ENCODE measurements at regions not wholly inside any gene's neighbourhood (a gene's known extent, or its start where the extent isn't known, plus 50 kb on each side); places are given as distances from the start of the nearest gene placed in this dataset.

DNA sequence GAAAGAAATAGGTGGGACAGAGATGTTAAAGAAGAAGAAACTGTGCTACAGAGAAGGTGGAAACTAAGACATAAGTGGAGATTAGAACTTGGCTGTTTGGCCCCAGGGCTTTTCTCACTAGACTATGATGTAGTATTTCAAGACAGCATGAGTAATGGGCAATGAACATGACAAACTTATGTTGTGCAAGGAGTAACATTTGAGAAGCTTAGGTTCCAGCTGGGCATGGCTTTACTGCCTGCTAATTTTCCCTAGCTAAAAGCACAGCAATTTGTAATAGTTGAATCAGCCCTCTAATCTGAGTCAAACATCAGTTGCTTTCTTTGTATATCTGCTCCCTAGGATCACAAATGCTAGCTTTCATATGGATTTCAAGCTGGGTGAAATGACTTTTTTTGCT lies 294.3 kb upstream of the BMP2 start:
- intact Hi-C loops (cut with DNase I), result no loop called here
- DNase-seq, result no peak

DNA sequence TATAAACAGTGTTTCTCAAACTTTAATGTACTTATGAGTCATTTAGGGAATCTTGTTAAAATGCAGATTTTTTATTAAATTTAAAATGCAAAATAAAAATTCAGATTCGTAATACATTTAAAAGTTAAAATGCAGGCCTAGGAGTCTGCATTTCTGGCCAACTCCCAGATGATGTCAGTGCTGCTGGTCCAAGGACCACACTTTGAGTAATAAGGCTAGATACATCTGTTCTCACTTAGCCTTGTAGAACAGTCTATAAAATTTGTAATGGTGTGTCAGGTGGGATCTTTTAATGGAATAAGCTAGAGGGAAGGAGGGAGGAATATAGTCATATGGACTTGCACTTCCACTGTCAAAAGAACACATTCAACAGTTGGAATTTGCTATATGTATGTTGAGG lies 295.6 kb upstream of the BMP2 start:
- intact Hi-C loops (cut with DNase I), result no loop called here
- DNase-seq, result no peak

DNA sequence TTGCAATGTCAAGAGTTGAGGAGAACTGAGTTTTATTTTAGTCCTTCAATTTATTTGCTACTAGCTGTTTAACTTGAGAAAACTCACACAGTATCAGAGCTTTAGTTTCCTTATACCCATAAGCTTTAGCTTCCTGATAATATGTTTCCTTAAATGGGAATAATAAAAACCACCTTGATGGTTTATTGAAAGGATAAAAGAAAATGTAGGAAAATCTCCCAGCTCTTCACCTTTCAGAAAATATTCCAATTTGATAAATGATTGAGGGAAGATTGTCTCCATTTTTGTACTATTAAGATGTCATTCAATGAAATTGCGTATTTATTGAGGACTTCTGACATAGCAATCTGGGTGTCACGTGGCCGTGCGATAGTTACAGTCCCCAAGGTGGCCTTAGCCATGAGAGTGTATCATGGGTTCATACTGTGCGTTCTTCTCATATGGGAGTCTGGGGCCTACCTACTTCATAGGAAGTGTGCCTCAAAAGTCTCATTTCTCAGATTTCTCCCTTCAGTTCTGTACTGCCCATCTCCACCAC lies 296.3 kb upstream of the BMP2 start:
- intact Hi-C loops (cut with DNase I), result no loop called here
- DNase-seq, result no peak

DNA sequence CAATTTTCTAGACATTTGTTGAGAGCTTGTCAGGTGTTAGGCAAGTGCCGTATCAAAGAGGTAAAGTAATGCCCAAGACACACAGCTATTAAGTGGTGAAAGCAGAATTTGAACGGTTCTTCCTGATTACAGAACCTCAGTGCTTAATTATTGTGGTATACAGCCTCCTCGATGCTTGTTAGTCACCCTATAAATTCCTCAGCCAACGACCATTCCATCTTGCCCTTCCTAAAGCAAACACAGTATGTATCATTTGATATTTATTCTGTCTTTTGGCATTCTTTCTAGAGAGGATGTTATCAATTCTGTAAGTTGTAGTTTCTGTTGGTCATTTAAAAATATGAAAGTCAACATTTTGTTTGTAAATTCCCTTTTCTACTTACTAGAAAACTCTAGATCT lies 297.8 kb upstream of the BMP2 start:
- intact Hi-C loops (cut with DNase I), result no loop called here
- no peak for DNase-seq

DNA sequence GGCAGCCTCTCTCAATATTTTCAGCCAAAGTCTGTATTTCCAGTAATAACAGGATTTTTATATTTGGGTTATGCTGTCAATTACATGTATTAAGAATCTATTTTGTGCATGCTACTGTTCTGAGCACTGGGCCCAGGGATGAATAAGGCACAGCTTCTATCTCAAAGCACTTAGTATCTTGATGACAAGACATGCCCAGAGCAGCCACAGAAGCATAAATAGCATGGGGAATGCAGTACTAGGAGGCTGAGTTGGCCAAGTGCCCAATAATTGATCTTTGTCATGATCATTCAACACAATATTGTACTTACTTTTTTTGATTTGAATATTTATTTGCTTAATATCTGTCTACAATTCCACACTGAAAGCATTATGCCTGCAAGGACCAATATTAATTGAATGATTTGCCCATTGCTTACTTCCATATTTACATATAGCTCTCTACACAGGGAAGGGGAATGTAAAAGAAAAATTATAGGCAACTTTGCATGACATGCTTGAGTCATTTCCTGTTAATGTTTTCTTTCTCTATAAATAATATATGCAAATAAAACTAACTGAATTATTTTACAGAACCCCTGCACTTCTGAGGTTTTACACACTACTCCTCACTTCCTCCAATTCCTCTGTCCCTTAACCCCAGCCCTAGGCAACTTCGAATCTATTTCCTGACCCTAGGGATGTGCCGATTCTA lies 298.9 kb upstream of the BMP2 start:
- no peak for DNase-seq
- intact Hi-C loops (cut with DNase I), result no loop called here

DNA sequence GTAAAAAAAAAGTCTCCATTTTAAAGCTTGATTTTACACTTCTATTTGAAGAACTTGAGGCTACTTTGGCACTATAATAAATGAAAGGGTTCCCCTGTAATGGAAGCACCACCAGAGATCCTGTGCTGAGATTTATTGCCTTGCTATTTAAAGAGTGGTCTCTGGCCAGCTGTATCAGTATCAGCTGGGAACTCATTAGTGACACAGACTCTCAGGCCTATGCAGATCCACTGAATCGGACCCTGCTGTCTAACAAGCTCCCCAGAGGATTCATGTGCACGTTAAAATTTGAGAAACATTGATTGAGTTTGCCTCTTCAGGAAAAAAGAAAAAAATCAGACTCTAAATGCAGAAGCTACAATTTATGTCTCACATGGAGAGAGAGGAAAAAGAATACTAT lies 299.9 kb upstream of the BMP2 start:
- no peak for DNase-seq
- intact Hi-C loops (cut with DNase I), result no loop called here

DNA sequence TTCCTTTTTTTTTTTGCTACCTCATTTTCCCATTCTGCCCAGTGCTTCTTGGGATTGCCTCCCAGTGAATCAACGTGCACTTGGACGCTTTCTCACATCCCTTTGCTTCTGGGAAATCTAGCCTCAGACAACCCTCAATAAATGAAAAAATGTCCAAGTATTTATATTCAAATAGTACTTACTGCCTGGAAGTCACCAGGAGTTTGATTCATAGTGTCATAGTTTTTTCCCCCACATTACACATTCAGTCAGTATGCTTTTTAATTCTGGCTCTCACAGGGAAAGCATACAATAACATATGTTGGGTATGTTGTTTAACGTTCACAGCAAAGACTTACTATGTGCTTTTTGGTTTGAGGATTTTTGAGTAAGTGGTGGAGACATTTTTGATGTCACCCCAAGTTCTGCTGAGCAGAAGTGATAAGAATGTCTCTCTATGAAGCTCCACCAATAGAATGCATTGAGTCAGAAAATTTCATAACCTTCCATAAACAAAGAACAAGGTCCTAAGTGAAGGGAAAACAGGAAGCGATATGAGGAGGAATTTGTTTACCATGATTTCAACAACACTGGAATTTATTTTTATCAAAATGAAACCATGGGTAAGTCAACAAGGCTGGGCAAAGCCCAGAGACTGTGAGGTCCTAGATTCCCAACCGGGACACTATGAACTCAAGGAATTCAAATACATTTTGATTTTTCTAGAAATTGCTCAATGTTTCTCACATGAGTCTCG lies 301.2 kb upstream of the BMP2 start:
- DNase-seq, result no peak
- intact Hi-C loops (cut with DNase I), result no loop called here

DNA sequence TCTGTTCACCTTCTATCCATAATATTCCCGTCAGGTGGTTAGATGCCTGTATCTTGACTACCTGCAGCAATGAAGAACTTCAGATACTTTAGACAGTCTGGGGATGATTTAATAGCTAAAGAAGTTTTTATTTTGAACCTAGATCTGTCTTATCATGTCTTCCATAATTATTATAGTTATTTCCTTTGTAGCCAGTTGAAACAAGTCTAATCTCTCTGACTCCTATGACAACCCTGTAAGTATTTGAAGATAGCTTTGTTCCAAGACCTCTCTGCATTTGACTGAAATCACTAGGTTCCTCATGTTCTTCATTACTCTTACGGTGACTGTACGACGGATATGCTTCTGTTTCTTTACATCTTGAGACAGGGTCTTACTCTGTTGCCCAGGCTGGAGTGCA lies 316.6 kb upstream of the BMP2 start:
- intact Hi-C loops (cut with DNase I), result no loop called here
- no peak for DNase-seq

DNA sequence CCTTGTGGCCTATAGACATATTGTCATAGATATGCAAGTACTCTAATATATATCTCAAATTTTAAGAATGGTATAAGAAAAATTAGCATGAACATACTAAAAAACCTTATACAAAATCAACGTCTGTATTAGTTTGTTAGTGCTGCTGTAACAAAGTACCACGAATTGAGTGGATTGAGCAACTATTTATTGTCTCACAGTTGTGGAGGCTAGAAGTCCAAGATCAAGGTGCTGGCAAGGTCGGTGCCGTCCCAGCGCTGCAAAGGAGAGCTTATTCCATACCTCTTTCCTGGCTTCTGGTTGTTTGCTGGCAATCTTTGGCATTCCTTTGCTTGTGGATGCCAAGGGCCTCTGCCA lies 317.6 kb upstream of the FERMT1 start:
- intact Hi-C loops (cut with DNase I), result no loop called here
- no peak for DNase-seq

DNA sequence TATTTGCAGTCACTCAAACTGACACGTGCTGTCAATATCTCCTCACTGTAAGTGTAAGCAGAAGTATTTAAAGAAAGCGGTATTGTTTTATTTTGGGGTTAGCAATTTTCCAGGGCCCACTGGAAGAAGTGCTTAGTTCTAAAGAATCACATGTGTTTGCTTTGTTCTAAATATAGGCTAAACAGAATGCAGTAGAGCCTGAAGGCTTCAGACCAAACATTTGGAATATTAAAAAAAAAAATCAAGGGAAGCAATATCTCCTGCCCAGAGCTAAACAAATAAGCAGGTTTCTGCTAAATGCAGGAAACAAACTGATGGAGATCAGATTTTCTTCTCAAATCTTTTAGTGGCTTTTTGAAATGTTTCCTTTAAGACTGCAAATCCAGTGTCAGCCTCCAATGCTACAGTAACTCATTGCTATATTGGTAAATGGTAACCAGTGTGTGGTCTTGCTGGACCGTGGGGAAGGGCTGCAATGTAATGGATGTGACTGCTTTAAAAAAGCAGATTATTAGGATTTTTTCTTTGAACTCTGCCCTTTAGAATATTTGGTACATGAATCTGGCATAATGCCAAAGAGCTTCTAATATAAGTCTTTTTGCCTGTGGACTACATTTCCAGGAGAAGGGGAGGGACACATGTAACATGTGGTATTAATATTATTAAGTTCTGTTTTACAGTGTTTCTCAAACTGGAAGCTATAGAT lies 317.1 kb upstream of the FERMT1 start:
- no peak for DNase-seq
- intact Hi-C loops (cut with DNase I), result no loop called here

DNA sequence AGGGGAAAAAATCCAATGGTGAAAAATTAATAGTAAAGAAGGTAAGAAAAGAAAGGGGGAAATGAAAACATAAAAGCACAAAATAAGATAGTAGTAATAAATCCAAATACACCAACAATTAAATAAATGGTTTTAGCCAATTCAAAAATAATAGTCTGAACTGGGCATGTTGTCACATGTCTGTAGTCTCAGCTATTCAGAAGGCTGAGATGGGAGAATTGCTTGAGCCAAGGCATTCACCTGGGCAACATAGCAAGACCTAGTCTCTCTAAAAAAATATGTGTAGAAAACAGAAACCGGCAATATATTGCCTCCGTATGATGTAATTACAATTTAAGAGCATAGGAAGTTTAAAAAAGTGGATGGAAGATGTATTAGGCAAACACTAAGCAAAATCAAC lies 311.3 kb upstream of the FERMT1 start:
- no peak for DNase-seq
- intact Hi-C loops (cut with DNase I), result no loop called here

DNA sequence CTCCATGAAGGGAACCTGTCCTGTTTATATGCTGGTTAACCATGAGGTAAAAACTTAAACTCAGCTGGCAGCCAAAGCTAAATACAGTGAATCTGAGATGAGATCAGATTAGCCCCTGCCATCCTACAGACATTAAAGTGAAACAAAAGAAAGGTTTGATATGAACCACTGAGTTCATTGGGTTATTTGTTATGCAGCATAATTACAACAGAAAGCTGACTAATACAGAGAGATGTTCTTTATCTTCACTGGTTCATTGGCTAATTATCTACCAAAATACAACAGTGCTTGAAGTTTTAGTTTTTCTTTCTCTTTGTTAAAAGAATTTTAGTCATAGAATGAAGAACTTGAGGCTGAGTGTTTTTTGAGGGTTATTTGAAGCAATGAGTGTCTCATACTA lies 307.6 kb upstream of the FERMT1 start:
- no peak for DNase-seq
- intact Hi-C loops (cut with DNase I), result no loop called here

DNA sequence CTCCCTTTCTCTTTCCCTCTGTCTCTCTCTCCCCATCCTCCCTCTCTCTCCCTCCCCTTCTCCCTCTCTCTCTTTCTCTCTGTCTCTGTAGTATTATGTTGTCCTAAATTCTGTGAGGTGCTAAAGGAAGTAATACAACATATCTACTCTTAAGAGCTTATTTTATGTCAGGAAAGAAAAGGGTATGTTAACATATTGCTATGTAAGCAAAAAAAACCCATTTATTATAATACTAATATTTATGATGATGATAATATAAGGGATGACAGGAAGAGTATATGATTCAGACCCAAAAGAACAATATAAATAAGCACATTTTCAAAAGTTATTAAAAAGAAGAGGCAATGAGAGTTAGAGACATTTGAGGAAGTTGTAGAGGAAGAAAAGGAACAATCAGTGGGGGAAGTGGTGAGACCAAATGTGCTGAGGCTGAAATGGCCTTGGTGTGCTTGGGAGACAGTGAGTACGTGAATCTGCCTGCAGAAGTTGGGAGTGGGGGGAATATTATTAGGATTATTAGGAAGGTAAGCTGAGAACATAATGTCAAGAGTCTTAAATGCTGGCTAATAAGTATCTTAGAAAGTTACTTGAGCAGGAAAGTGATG lies 303.6 kb upstream of the FERMT1 start:
- intact Hi-C loops (cut with DNase I), result no loop called here
- DNase-seq, result no peak

DNA sequence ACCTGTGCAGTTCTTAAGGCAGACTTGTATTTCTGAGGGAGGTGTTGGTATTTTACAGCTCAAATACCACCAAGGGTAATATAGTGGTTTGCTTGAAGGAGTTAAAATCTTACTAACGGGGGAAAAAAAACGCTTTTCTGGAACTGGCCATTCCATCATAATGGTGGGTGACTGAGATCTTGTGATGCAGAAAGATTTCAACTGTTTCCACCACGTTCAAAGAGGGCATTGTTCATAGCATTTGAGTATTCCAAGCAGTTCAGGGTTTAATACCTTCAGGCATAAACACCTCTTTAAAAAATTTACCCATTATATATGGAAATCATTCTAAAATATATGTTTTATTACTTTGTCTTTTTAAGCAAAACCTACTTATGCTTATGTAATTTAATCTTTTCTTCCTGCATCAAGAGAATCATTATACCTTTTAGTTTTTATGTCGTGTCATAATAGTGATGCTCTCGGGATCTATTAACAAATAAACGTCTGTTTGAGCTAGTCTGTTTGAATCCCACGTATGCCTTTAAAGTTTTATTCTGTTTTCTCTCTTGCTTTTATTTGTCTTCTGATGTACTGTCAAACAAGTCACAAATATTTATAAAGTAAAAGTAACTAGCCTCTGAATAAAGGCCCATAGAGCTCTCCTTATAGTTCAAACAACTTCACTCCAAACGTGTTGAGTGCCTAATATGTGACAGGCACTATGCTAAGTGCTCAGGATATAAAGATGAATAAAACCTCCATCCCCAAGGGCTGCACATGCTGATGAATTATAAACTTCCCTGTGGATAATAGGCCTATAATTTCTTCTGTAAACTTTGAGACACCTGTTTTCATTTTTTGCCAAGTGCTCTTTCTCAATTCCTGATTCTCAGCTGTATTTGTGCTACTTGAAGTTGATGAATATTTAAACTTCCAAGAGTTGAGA lies 298.8 kb upstream of the FERMT1 start:
- intact Hi-C loops (cut with DNase I), result no loop called here
- DNase-seq, result no peak

DNA sequence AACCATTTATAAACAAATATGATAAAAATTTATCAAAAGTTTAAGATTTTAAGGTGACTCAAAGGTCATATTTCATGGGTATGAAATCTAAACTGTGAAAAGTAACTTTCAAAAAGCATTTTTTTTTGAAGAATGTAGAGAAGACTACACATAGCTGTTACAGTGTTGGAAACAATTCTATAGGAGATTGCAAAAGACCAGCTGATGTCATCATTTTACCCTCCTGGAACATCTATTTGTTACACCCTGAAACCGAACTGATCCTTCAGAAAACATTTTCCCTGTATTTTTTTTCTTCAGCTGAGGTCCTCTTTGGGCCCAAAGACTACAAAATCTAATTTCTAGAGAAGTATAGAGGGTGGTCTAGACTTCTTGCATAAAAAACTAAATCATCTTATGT lies 297.5 kb upstream of the FERMT1 start:
- no peak for DNase-seq
- intact Hi-C loops (cut with DNase I), result no loop called here

DNA sequence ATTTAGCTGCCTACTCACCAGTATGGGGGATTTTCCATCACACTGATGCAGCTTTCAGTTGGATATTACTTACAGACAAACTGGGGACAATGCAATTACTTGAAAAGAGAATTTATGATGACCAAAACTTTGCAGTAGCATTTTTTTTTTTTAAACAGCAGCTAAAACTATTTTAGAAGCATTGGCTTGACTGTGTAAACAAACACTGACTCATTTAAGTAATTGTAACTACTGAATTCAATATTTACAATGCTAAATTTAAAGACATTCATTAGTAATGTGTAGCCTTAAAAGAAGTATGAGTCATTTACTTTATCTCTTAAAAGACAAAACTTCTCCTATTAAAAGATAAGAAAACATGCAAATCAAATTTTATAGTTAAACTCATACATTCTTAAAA lies 295.9 kb upstream of the FERMT1 start:
- intact Hi-C loops (cut with DNase I), result no loop called here
- DNase-seq, result no peak

DNA sequence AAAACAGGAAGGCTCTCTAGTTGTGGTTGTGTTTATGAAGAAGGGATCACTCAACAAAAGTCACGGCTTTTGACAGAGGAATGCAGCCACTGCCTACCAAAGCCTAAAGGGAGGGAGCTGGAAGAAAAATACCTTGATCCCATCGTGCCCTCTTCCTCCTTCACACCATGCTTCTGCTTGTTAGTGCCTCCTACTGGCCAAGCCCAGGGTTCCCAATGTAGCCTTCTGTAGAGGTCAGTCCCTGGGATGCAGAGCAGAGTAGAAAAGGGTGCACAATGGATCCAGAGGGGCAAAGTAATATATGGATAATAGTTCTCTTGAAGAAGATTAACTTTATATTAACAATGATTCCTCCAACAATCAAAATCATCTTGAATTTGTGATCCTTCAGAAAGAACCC lies 293.5 kb upstream of the FERMT1 start:
- intact Hi-C loops (cut with DNase I), result no loop called here
- DNase-seq, result no peak

DNA sequence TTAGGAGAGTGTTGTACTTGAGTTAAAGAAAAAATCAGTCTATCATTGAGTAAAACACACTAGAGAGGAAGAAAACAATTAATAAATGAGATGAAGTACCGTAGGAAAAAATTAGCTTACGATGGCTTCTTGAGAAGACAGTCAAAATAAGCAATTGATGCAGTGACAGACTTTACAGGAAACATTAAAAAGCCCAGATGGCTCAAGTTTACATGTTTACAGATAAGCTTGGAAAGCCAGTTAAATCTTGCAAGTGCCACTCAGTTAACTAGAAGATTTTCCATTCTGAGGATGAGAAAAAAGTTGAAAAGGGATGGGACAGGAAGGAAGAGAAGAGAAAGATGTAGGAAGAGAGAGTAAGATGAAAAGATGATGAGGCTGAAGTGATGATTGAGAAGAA lies 288.8 kb upstream of the FERMT1 start:
- intact Hi-C loops (cut with DNase I), result no loop called here

DNA sequence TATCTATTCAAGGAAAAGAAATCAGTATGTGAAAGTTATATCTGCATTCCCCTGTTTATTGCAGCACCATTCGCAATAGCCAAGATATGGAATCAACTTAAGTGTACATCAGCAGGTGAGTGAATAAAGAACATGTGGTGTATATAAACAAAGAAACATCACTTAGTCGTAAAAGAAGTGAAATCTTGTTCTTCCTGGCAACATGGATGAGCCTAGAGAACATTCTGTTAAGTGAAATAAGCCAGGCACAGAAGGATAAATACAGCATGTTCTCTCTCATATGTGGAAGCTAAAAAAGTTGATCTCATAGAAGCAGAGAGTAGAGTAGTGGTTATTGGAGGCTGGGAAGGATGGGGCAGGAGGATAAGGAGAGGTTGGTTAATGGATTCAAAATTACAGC lies 287.9 kb upstream of the FERMT1 start:
- no peak for DNase-seq
- intact Hi-C loops (cut with DNase I), result no loop called here

More for the DNA sequence above, 288.8 kb upstream of the FERMT1 start:
- DNase-seq, result no peak

All from head of caudate nucleus (tissue), 42 donors.